NCI-H1105 treated with DMSO at 0.1 percent for 48 hours (cell line): ENCODE measurements at regions not wholly inside any gene's neighbourhood (a gene's known extent, or its start where the extent isn't known, plus 50 kb on each side); places are given as distances from the start of the nearest gene placed in this dataset.
"Not testable (repeated sequence)": the region's sequence is repeated elsewhere in the genome, so short reads cannot be mapped to it uniquely, and the experiment has no call there.

ENCODE experiments used
- DNase-seq: peaks from one replicate; lab custom pipeline; 2025; lab: John Stamatoyannopoulos, UW

DNA sequence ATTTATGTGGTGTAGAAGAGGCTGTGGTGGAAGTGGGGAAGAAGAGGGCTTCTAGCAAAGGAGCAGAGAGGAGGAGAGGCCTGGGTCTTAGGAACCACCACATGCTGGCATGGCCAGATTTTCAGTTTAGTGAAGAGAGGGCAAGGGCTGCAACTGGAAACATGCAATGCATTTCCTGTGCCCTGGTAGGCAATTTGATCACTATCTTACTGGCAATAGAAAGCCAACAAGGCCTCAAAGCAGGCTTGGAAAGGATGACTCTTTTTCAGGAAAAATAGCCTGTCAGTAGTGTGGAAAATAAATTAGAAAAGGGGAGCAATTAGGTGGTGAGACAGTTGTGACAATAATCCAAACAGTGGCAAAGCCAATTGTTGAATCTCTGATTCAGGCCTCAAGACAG lies 501.9 kb upstream of the ZFP42 start:
- no peak for DNase-seq

DNA sequence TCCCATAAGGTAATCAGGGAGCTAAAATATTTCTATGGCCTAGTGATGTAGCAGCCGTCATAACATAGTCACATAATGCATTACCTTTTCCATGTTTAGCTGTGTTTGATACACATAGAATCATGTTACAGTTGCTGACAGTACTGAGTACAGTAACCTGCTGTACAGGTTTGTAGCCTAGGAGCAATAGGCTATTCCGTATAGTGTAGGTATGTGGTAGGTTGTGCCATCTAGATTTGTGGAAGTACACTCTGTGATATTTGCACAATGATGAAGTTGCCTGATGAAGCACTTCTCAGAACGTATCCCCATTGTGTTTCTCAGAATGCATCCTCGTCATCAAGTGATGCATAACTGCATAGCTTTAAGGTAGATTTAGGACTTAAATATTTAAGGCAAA lies 495.6 kb upstream of the ZFP42 start:
- no peak for DNase-seq

DNA sequence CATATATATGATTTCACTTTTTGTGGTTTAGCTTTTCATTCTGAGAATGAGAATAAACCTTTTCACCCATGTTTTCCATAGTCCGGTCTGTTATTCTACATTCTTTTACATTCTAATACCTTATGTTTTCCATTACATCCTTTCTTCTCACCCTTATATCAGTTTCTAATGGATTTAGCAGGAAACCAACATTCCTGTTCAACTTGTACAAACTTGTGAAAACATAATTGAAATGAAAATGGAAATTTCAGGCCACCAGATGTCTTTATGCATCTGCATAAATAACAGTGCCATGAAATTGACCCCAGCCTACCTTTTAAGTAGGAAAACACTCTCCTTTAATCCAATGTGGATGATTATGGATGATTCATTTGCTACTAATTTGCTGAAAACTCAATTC lies 494.8 kb upstream of the ZFP42 start:
- no peak for DNase-seq

DNA sequence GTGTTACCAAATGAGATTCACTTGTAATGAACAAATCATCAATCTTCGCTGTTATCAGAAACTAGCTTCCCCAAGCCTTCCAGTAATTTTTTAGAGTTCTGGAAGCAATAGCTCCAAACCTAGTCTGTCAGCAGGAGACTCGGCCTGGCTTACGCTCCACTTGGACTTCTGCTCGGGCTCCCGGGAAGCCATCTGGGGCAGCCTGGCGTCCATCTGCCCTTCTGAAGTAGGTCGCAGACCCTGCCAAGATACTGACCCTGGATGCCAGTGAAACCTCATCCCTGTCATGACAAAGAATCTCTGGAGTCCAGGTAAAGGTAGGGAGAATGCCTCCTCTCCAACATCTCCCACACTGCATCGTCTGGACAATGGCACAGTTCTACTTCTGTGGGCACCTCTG lies 493.8 kb upstream of the ZFP42 start:
- DNase-seq = no peak

DNA sequence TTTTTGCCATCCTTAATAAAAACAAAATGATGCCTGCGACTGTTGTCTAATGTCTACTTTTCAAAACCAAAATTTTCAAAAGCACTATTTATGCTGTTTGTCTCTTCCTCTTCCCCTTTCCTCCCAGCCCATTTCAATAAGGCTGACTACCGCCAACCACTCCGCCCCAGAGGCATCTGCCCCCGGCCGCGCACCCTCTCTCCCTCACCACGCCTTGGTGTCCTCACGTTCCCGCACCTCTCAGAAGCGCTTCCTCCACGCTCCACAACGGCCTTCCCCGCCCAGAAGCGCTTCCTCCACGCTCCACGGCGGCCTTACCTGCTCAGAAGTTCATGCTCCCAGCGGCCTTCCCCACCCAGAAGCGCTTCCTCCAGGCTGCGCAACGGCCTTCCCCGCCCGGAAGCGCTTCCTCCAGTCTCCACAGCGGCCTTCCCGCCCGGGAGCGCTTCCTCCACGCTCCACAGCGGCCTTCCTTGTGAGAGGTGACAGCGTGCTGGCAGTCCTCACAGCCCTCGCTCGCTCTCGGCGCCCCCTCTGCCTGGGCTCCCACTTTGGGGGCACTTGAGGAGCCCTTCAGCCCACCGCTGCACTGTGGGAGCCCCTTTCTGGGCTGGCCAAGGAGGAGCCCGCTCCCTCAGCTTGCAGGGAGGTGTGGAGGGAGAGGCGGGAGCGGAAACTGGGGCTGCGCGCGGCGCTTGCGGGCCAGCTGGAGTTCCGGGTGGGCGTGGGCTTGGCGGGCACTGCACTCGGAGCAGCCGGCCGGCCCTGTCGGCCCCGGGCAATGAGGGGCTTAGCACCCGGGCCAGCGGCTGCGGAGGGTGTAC lies 490.4 kb upstream of the ZFP42 start:
- no peak for DNase-seq

DNA sequence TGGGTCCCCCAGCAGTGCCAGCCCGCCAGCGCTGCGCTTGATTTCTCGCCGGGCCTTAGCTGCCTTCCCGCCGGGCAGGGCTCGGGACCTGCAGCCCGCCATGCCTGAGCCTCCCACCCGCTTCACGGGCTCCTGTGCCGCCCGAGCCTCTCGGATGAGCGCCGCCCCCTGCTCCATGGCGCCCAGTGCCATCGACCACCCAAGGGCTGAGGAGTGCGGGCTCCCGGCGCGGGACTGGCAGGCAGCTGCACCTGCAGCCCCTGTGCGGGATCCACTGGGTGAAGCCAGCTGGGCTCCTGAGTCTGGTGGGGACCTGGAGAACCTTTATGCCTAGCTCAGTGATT lies 489.8 kb upstream of the ZFP42 start:
- DNase-seq = not testable (repeated sequence)

DNA sequence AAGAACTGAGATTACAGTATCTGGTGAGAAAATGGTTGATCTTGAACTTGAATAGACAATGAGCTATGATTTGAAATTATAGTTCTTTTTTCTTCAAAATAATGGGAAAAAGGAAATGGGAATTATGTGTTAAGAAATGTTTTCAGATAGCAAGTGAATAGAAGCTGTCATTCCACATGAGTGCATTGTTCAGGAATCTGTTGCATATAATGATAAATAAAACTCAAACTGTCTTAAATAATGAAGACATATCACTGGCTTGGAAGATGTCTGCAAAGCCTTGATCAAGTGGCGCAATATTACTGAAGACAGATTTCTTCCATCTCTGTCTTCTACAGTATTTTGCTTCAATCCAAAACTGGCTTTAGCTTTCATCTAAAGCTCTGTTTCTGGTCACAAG lies 479.3 kb upstream of the ZFP42 start:
- DNase-seq = no peak

DNA sequence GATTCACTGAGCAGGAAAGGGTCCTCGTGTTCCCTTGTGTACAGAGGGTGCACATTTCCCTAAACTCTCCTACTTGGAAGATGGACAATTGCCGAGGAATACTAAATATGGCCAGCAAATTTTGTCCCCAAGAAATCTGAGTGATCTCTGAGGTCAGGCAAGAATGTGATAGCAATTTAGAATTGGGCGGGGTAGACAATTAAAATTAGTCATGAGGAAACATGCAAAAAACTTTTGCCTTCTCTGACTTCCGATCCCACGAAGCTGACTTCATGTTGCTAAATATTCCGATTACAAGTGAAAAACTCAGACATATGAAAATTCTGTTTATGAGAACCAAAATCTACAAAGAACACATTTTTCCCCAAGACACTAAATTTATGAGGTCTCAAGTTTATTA lies 453.9 kb upstream of the ZFP42 start:
- no peak for DNase-seq

DNA sequence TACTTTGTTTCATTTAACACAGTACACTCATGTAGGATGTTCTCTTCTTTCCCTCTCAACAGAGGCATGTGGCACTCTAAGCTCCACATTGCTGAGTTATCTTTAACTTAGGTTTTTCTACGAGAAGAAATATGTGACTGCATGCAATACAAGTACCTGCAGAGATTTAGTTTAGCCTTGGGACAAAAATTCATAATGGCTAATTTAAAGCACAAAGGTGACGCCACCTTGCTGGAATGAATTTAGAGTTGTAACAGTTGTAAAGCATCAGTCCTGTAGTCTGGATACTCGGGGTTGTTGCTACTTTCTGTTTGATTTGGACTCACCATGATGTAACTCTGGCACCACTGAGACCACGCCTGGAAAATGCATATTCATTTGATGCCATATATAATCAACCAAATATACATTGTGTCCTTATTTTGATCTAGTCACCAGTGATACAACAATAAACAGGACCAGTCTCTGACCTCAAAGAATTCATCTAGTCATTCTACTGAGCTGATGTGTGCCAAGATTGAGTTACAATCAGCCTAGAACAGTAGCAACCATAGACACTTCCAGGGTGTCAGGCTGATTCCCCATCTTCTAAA lies 451.0 kb upstream of the ZFP42 start:
- no peak for DNase-seq

DNA sequence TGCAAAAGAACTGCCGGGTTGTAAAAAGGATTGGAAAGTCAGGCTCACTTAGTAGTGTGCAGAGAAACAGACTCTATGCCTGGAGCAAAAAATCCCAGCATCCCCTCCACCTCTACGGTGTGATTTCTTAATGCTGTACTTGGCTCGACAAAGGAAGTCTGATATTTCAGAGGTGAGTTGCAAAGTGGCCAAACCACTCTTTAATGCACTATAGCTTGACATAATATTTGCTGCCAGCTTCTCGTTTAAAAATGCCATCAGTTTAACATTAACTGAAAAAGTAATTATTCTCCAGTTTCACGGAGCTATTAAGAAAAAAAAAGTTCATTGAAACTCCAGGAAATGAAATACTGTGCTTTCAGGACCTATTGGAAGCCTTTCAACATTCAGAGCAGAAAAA lies 448.3 kb upstream of the ZFP42 start:
- DNase-seq = no peak

DNA sequence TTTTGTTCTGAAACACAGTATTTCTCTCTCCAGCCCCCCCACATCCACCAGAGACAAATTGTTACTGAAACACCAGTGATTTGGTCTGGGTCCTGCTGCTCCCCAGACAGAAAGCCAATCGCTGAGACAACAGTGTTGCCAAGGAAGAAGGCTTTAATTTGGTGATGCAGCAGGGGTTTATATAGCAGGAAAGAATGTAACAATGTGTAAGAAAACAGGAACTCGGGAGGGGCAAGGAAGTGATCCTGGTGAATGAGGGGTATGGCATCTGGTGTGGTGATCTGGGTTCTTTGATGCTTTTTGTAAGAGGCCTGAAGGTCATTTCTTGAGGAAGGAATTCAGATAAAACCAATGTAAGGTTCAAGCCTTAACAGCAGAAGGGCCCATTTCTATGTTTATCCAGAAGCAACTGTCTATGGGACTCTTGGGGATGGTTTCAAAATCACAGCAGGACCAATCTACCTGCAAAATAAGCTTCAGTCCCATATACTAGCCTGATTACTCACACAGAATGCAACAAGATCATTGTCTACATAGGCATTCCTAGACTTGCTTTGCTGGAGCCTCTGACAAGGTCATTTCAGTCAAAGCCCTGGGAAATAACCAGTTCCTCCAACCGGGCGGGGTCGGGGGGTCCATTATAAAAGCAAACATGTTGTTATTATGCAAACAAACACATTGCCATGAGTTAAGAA lies 445.2 kb upstream of the ZFP42 start:
- DNase-seq = no peak

DNA sequence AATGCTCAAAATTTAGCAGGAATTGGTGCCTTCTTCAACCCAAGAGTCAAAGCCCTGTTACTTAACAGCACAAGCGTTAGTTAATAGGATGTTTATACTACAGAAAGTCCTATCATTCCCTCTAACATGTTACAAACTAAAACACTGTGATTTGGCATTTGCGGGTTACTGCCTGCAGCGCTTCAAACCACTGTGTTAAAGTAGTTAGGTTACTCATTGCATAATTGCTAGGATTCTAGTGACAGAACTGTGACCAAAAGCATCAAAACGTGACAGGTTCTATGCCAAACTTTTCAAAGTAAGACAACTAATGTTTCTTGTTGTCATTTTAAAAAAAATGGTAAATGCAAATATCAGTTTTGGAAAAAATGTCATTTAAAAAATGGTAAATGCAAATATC lies 442.8 kb upstream of the ZFP42 start:
- DNase-seq = no peak

DNA sequence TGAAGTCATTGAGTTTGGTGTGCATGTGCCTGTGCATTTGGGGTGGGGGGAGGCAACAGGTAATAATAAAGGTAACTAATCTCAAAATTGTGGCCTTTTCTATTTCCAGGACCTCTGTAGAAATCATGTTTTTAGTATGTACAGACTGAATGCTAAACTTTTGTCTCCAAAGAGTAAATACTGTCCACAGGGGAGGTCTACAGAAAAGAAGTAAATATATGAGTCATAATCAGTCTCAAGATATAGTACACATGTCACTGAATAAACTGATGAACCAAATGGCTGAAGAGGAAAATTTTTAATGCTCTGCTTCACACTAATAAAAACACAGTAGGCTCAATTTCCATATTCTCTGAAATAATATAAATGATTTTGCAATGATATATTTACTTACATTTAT lies 440.4 kb upstream of the ZFP42 start:
- DNase-seq = no peak

DNA sequence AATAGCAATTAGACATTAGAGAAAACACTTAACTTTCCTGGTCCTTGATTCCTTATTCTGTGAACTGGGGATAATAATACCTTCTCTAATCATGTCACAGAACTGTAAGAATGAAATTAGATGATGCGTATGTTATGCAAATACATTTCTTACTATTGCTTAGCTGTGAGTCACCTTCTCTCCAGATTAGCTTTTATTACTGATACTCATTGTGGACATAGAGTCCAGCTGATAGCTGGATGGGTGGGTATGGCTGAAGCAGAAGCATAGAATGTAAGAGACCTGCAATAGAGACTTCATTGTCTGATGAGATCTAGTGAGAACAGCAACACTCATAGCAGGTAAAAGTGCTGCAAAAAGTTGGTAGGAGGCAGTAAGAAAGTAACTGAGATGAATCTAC lies 437.2 kb upstream of the ZFP42 start:
- no peak for DNase-seq

DNA sequence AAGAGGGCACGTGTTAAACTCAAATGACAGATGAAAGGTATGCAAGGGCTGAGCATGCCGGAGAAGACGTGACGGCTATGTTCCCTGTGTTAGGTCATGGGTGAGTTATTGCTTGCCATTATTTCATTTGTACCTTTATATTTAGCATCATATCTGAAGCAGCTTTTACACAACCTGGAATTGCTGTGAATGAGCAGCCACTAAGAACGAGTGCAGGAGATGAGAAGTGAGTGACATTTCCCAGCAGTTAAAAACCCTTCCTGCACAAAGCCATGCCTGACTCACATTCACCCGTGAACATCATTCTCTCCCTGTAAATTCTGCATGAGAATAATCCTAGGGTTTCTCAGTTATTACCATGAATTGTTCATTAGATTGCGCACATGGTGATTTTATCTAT lies 433.2 kb upstream of the ZFP42 start:
- no peak for DNase-seq

DNA sequence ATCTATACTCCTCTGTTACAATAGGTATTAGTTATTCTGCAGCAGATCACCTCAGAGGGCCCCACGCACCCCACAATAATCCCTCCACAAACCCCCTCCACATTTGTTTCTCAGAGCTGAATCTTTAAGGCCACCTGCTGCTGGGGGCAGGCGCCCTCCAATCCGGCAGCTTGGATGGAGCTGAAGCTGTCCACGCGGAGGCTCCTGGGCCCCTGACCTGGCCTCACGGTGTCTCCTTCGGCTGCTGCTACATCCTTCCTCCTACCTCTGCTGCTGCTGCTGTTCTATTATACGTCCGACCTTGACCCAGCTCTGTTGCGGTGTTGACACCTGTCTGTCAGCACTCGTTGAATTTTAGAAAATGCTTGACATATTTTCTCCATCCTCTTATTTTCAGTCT lies 430.2 kb upstream of the ZFP42 start:
- DNase-seq = no peak

DNA sequence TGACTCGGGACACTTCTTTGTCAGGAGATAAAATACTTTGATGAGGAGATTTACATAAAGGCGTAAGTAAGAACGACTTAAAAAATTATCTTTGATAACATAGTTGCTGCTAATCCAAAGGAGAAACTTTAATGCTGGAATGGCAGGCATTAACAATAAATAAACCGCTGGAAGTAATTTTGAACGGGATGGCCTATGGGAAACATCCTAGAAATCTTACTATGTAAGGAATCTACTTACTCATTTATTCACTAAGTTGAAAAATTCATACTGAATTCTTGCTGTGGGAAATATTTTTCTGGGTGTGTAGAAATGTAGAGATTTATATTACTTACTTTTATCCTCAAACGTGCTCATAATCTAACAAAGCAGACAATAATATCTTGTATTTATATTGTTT lies 425.7 kb upstream of the ZFP42 start:
- DNase-seq = no peak

DNA sequence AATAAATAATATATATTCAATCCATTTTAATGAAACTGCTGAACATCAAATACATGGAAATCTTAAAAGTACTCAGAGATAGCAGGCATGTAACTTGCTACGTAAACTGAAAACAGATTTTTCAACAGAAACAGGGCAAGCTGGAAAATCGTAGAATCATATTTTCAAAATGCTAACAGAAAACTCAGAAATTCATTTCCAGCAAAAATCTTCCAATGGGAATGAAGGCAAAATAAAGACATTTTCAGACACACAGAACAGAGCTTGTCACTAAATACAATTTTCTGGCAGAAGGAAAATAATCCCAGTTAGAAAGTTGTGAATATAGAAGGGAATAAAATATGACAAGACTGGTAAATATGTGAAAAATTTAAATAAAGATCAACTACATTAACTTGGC lies 419.9 kb upstream of the ZFP42 start:
- DNase-seq = no peak

DNA sequence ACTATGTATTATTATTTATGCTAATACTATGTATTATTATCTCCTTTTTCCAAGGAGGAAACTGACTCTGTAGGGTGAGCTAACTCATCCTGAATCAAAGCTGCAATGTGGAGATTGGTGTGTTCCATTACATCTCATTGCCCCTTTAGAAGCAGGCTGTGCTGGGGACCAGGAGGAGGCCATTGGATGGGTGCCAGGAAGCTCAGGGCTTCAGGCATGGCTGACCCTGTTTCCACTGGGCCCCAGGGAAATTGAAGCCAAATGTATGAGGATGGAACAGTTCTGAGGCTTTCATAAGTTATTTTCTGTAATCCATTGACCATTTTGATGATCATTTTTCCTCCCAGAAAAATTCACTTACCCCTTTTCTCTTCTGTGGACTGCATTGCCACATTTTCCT lies 418.8 kb upstream of the ZFP42 start:
- DNase-seq = no peak

DNA sequence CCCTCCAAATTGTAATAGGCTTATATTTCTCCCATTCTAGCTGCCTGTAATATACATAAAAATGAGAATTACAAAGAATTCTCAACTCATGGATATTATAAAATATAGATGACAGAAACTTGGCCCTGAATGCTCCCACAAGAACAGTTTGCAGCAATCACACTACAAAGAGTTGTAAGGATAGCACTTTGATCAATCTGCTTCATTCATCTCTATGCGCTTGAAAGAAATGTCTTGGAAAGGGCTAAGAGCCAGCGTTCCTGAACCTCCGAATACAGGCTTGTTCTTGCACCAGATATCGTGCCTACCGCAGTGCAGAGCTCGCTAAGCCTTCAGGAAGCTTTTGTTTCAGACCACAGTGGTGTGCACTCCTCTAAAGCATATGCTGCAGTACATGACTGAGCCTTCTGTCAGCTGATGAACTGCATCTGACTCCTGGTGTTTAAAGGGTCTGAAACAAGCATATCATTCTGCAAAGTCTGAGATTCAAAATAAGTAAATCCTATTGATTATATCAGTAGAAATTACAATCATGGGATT lies 417.6 kb upstream of the ZFP42 start:
- DNase-seq = no peak

DNA sequence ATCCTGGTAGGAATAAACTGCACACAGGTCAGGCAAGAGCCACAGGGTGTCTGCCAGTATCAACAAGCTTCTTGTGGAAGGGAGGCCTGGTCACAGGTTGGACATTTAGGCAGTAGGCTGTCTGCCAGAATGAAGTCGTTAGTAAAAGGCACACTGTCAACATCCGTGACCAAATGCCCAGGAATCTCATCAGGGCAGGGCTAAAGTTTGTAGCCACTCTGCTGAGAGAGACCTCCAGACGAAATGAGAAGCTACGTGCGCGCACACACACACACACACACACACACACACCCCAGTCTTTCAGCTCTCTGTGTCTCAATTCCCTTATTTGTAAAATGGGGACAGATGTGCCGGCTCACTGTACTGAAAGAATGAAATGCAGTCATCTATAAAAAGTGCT lies 408.7 kb upstream of the ZFP42 start:
- DNase-seq = no peak

DNA sequence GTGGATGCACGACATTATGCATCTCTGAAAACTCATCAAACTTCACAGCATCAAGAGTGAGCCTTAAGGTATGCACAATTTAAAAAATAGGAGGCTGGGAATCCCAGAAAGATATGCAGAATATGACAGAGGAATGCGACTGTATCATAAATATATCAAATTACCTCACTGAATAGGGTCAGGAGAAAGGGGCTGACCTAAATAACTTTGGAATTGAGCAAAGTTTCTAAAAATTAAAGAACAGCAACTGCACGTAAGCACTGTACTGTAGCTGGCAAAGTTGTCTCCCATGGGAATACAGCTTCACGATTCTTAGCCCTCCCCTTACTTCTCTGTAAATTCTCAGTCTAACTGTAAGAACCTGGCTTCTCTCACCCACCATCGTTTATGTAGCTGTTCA lies 397.4 kb upstream of the ZFP42 start:
- no peak for DNase-seq

DNA sequence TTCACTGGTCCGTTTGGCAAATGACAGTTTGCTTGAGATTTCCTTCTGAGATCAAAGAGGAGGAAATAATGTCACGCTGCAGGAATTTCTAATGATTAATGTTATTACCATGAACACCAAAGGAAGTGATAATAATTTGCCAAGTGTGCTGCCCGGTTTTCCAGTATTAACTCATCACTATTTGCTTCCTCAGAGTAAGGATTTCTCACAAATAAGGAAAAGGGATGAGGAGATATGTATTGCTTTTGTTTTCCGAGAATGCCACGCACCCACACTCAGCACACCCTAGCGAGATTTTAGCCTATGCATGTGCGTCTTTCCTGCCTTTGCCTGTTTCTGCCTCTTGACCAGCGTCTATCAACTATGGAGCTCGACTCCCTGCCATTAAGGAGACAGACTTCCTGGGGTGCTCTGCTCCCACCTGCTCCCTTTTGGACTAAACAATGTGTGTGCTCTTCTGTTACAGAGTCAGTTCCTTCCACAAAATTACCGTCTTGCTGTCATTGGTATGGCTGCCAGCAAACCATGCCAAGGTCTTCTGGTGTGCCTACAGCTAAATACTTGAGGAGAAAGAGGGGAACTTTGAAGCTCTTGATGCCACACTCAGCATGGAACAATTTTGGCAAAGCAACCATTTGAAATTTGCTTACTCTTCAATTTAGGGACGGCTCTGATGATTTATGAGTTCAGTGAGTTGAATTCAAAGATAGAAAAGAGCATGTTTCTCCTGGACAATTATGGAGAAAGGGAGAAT lies 393.1 kb upstream of the ZFP42 start:
- no peak for DNase-seq
